HepG2 (cell line): ENCODE measurements at regions not wholly inside any gene's neighbourhood (a gene's known extent, or its start where the extent isn't known, plus 50 kb on each side); places are given as distances from the start of the nearest gene placed in this dataset.

ENCODE experiments used
- ATAC-seq: fragments of 200-7000 bp; cut with Tn5 transposase; 3 replicates; pipeline ENCODE4 v1.9.1; 2020; ENCODE audit warnings: mild to moderate bottlenecking, moderate library complexity
- BruUV-seq: library from RNA; stranded (reverse); fragments of 400-500 nt; replicated peaks from 2 replicates; lab custom pipeline; 2021; lab: Mats Ljungman, UMichigan
- CTCF ChIA-PET: fragments of 300-600 bp; formaldehyde crosslinking; extraction: SDS; loops from one replicate; lab custom pipeline; 2021; ENCODE audit warnings: low total read pairs, inconsistent platforms, low intra/inter-chr PET ratio; lab: Yijun Ruan, JAX
- POLR2A ChIA-PET: fragments of 350-600 bp; sonication (Branson Sonifier 250); formaldehyde crosslinking; loops from one replicate; lab custom pipeline; 2020; ENCODE audit warnings: antibody characterized with exemption, inconsistent platforms; lab: Yijun Ruan, JAX
- DNase-seq: peaks from one replicate; pipeline ENCODE4 v3.0.0-alpha.2; 2015; ENCODE audit warnings: low spot score
- FAIRE-seq: peaks from 3 replicates; lab custom pipeline; 2011; peaks lifted over from hg19 to GRCh38; lab: Jason Lieb, UNC
- H2AFZ ChIP-seq: one replicate; pipeline ENCODE4 v1.6.1; 2011; ENCODE audit warnings: low read length, inconsistent platforms
- H3K27ac ChIP-seq: fragments of 300-600 bp; 3 replicates; pipeline ENCODE4 v1.8.0; 2011; ENCODE audit warnings: mixed run types, mild to moderate bottlenecking, mixed read lengths, low read length, inconsistent platforms; ENCODE audit not compliant: insufficient read depth; ENCODE audit errors: extremely low read length
- H3K27me3 ChIP-seq, 2 experiments: fragments of 200-600 bp in 1 of 2; 2 replicates in 1 of 2; 3 replicates in 1 of 2; pipeline versions ENCODE4 v1.6.0 to v1.8.0; 2011; ENCODE audit warnings: low read length in 2 of 2, mild to moderate bottlenecking in 2 of 2, moderate library complexity in 2 of 2, inconsistent platforms in 1 of 2; ENCODE audit not compliant: insufficient read depth in 2 of 2, control insufficient read depth in 1 of 2
- H3K36me3 ChIP-seq, 2 experiments: fragments of 200-600 bp in 1 of 2; replicated peaks in 1 of 2; 2 replicates in 1 of 2; 3 replicates in 1 of 2; pipeline versions ENCODE4 v1.5.1 to v1.8.0; 2011; ENCODE audit warnings: low read length in 2 of 2, inconsistent platforms in 1 of 2; ENCODE audit not compliant: insufficient read depth in 2 of 2, control insufficient read depth in 1 of 2
- H3K4me1 ChIP-seq: 2 replicates; pipeline ENCODE4 v1.5.1; 2012; ENCODE audit warnings: low read length, inconsistent platforms; ENCODE audit not compliant: insufficient read depth
- H3K4me2 ChIP-seq: 2 replicates; pipeline ENCODE4 v1.6.0; 2011; ENCODE audit warnings: low read depth, low read length, inconsistent platforms
- H3K4me3 ChIP-seq, 3 experiments: fragments of 200-600 bp in 1 of 3; sonication (generic), shearing (Covaris generic) in 1 of 3; replicated peaks in 1 of 3; 2 replicates each; pipeline ENCODE4 v1.5.1; 2011 to 2016; ENCODE audit warnings: low read length in 3 of 3, inconsistent platforms in 2 of 3, low read depth in 2 of 3, mild to moderate bottlenecking in 2 of 3, control low read depth in 1 of 3, mixed read lengths in 1 of 3; ENCODE audit not compliant: insufficient read depth in 1 of 3
- H3K79me2 ChIP-seq: one replicate; pipeline ENCODE4 v1.6.1; 2011; ENCODE audit warnings: low read length, inconsistent platforms; ENCODE audit not compliant: insufficient read depth
- H3K9ac ChIP-seq: 2 replicates; pipeline ENCODE4 v1.6.0; 2011; ENCODE audit warnings: mild to moderate bottlenecking, low read depth, low read length, inconsistent platforms; ENCODE audit not compliant: insufficient read depth
- H3K9me3 ChIP-seq: 2 replicates; pipeline ENCODE4 v1.5.1; 2012; ENCODE audit warnings: mild to moderate bottlenecking, low read length
- H4K20me1 ChIP-seq: 2 replicates; pipeline ENCODE4 v1.6.0; 2011; ENCODE audit warnings: inconsistent platforms, mild to moderate bottlenecking, low read length, moderate library complexity; ENCODE audit not compliant: insufficient read depth
- ARNTL ChIP-seq: sonication (generic); formaldehyde crosslinking; IDR thresholded peaks from 2 replicates; pipeline ENCODE4 v1.4.0; 2020; ENCODE audit warnings: mild to moderate bottlenecking, missing genetic modification reagents
- BCL6 ChIP-seq: IDR thresholded peaks from 2 replicates; pipeline ENCODE4 v1.6.1; 2016; ENCODE audit warnings: missing genetic modification reagents, missing compliant biosample characterization
- ESRRA ChIP-seq: sonication (generic); formaldehyde crosslinking; IDR thresholded peaks from 2 replicates; pipeline ENCODE4 v1.5.1; 2020; ENCODE audit warnings: mild to moderate bottlenecking, low read depth, missing genetic modification reagents
- HES4 ChIP-seq: sonication (generic); formaldehyde crosslinking; IDR thresholded peaks from 2 replicates; pipeline ENCODE4 v1.9.0; 2021; ENCODE audit warnings: mild to moderate bottlenecking, missing genetic modification reagents, borderline replicate concordance
- HOXD1 ChIP-seq: sonication (generic); formaldehyde crosslinking; IDR thresholded peaks from 2 replicates; pipeline ENCODE4 v1.5.0; 2020; ENCODE audit warnings: missing genetic modification reagents
- MXD3 ChIP-seq: IDR thresholded peaks from 2 replicates; pipeline ENCODE4 v1.6.1; 2016; ENCODE audit warnings: mild to moderate bottlenecking, missing biosample characterization, missing genetic modification reagents
- MXD4 ChIP-seq: IDR thresholded peaks from 2 replicates; pipeline ENCODE4 v1.6.1; 2016; ENCODE audit warnings: mild to moderate bottlenecking, missing biosample characterization, missing genetic modification reagents
- POLR2A ChIP-seq, 2 experiments: IDR thresholded peaks; 2 replicates each; pipeline ENCODE4 v1.6.1; 2011; ENCODE audit warnings: low read depth in 2 of 2, low read length in 2 of 2, mild to moderate bottlenecking in 1 of 2, moderate library complexity in 1 of 2; ENCODE audit not compliant: insufficient read depth in 1 of 2
- RFXANK ChIP-seq: IDR thresholded peaks from 2 replicates; pipeline ENCODE4 v1.6.1; 2016
- SP140L ChIP-seq: sonication (generic); formaldehyde crosslinking; IDR thresholded peaks from 2 replicates; pipeline ENCODE4 v1.4.0; 2020; ENCODE audit warnings: missing genetic modification reagents, borderline replicate concordance
- ZNF10 ChIP-seq: sonication (generic); formaldehyde crosslinking; IDR thresholded peaks from 2 replicates; pipeline ENCODE4 v1.4.0; 2020; ENCODE audit warnings: mild to moderate bottlenecking, low read depth, missing genetic modification reagents, borderline replicate concordance
- ZNF564 ChIP-seq: sonication (generic); formaldehyde crosslinking; IDR thresholded peaks from 2 replicates; pipeline ENCODE4 v1.8.1; 2023; ENCODE audit warnings: mild to moderate bottlenecking, missing genetic modification reagents
- ZSCAN29 ChIP-seq: sonication (generic); formaldehyde crosslinking; conservative IDR thresholded peaks from 2 replicates; pipeline ENCODE4 v1.4.0; 2020; ENCODE audit warnings: mild to moderate bottlenecking, missing genetic modification reagents
- ZSCAN30 ChIP-seq: sonication (generic); formaldehyde crosslinking; IDR thresholded peaks from 2 replicates; pipeline ENCODE4 v1.5.0; 2020; ENCODE audit warnings: mild to moderate bottlenecking, missing genetic modification reagents
- WGBS: methylation state at CpG from one replicate; pipeline ENCODE4 v1.1.6; 2017; ENCODE audit warnings: low lambda C conversion rate; 5-methylcytosine and 5-hydroxymethylcytosine counted together
- in situ Hi-C: cut with HindIII; loops from 2 replicates; pipeline ENCODE4 v1.10.0; 2017; ENCODE audit warnings: low pct_unique_long_range_greater_than_20kb; ENCODE audit not compliant: extremely low pct_ligation_motif_present
- intact Hi-C: fragments of 100-400 bp; cut with micrococcal nuclease; formaldehyde crosslinking; loops from one replicate; pipeline ENCODE4 v1.10.0; 2022; ENCODE audit not compliant: unreplicated experiment
- TF ChIP-seq, protein P1 (sequence below): IDR thresholded peaks from 2 replicates; pipeline ENCODE4 v1.6.1; 2016; ENCODE audit warnings: control low read depth

- Histone ChIP-seq H3K9me3 (no peaks in the 10 kb centered on the region), H3K36me3 (no peaks in the 10 kb centered on the region), H3K9ac (no peak overlapping the region), H3K4me2 (no peak overlapping the region), H3K4me3 (no peak overlapping the region), H2AFZ (no peak overlapping the region), H3K27me3 (peaks cover 0 to 6% of the 10 kb centered on the region in 2 experiments; a peak in 1 of 5 replicates), H3K27ac (no peak overlapping the region), H3K4me1 (no peaks in the 10 kb centered on the region), H4K20me1 (no peaks in the 10 kb centered on the region), H3K79me2 (no peaks in the 10 kb centered on the region)
- ChIA-PET POLR2A (interaction anchor here (1.3 kb wide), 1 partner anchor 38 kb away, joined by 3 read pairs; no protein-coding TSS in a partner anchor), CTCF (no interaction called here)
- in situ Hi-C loops = no loop called here
- WGBS = 50% methylated on average over 2 of the region's 2 CpGs
- DNase-seq (no peak), ATAC-seq (no peak), FAIRE-seq (no peak)
- intact Hi-C loops = no loop called here
- no peak for TF ChIP-seq ZNF564 (CRISPR knock-in tag)
- TF ChIP-seq ARNTL (CRISPR knock-in tag) = no peak
- TF ChIP-seq ZSCAN30 (CRISPR knock-in tag) = no peak
- no peak for TF ChIP-seq MXD4
- no peak for TF ChIP-seq MXD3
- TF ChIP-seq RFXANK (CRISPR knock-in tag) = no peak
- no peak for TF ChIP-seq ZNF10
- TF ChIP-seq HES4 (CRISPR knock-in tag) = no peak
- no peak for TF ChIP-seq POLR2A (IDR thresholded peaks at IDR 0.05; ENCODE audit: insufficient read depth in 1 of 2, low read depth in 2 of 2, low read length in 2 of 2)
- no peak for TF ChIP-seq HOXD1 (CRISPR knock-in tag)
- no peak for TF ChIP-seq ZSCAN29 (CRISPR knock-in tag)
- TF ChIP-seq, protein P1, sequence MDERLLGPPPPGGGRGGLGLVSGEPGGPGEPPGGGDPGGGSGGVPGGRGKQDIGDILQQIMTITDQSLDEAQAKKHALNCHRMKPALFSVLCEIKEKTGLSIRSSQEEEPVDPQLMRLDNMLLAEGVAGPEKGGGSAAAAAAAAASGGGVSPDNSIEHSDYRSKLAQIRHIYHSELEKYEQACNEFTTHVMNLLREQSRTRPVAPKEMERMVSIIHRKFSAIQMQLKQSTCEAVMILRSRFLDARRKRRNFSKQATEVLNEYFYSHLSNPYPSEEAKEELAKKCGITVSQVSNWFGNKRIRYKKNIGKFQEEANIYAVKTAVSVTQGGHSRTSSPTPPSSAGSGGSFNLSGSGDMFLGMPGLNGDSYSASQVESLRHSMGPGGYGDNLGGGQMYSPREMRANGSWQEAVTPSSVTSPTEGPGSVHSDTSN (CRISPR knock-in tag) = no peak
- TF ChIP-seq ESRRA (CRISPR knock-in tag) = no peak
- TF ChIP-seq SP140L (CRISPR knock-in tag) = no peak
- no peak for TF ChIP-seq BCL6 (CRISPR knock-in tag)
- no TSS peak for BruUV-seq
Measured at GRCh38 chr4:153090181-153090580, 114.1 kb upstream of the TRIM2 start.
